ENCODE measurements at regions not wholly inside any gene's neighbourhood (a gene's known extent, or its start where the extent isn't known, plus 50 kb on each side); places are given as distances from the start of the nearest gene placed in this dataset.

- TF ChIP-seq, protein P1, sequence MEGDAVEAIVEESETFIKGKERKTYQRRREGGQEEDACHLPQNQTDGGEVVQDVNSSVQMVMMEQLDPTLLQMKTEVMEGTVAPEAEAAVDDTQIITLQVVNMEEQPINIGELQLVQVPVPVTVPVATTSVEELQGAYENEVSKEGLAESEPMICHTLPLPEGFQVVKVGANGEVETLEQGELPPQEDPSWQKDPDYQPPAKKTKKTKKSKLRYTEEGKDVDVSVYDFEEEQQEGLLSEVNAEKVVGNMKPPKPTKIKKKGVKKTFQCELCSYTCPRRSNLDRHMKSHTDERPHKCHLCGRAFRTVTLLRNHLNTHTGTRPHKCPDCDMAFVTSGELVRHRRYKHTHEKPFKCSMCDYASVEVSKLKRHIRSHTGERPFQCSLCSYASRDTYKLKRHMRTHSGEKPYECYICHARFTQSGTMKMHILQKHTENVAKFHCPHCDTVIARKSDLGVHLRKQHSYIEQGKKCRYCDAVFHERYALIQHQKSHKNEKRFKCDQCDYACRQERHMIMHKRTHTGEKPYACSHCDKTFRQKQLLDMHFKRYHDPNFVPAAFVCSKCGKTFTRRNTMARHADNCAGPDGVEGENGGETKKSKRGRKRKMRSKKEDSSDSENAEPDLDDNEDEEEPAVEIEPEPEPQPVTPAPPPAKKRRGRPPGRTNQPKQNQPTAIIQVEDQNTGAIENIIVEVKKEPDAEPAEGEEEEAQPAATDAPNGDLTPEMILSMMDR (IDR thresholded peaks at IDR 0.05; ENCODE audit: control insufficient read depth, extremely low read depth, insufficient read depth), result no peak
- no peak overlapping the region for H3K4me3 ChIP-seq (ENCODE audit: low read depth, low read length)
- no peak for DNase-seq (ENCODE audit: low read depth)
Measured at GRCh38 chr2:153394686-153395085, 83.9 kb downstream of the RPRM start.

- TF ChIP-seq, protein P1 (IDR thresholded peaks at IDR 0.05; ENCODE audit: control insufficient read depth, extremely low read depth, insufficient read depth), result no peak
- no peak overlapping the region for H3K4me3 ChIP-seq (ENCODE audit: low read depth, low read length)
- no peak for DNase-seq (ENCODE audit: low read depth)
Measured at GRCh38 chr2:153394247-153394646, 84.3 kb downstream of the RPRM start.

DNA sequence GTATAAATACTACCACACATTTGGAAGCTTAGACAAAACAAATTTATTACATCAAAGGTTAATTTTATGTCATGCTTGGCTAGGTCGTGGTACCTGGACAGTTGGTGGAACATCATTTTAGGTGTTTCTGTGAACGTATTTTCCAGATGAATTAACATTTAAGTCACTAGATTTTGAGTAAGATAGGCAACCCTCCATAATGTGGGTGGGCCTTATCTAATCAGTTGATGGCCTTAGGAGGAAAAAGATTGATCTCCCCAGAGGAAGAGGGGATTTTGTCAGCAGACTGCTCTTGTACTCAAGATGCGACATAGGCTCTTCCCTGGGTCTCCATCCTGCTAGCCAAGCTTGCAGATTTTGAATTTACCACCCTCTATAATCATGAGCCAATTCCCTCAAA is 85.0 kb downstream of the RPRM start:
- H3K4me3 ChIP-seq (ENCODE audit: low read depth, low read length), result no peak overlapping the region
- no peak for DNase-seq (ENCODE audit: low read depth)
- TF ChIP-seq, protein P1 (IDR thresholded peaks at IDR 0.05; ENCODE audit: control insufficient read depth, extremely low read depth, insufficient read depth), result no peak

- TF ChIP-seq, protein P1 (IDR thresholded peaks at IDR 0.05; ENCODE audit: control insufficient read depth, extremely low read depth, insufficient read depth), result no peak
- DNase-seq (ENCODE audit: low read depth), result no peak
- no peak overlapping the region for H3K4me3 ChIP-seq (ENCODE audit: low read depth, low read length)
Measured at GRCh38 chr2:153391131-153391530, 87.4 kb downstream of the RPRM start.

DNA sequence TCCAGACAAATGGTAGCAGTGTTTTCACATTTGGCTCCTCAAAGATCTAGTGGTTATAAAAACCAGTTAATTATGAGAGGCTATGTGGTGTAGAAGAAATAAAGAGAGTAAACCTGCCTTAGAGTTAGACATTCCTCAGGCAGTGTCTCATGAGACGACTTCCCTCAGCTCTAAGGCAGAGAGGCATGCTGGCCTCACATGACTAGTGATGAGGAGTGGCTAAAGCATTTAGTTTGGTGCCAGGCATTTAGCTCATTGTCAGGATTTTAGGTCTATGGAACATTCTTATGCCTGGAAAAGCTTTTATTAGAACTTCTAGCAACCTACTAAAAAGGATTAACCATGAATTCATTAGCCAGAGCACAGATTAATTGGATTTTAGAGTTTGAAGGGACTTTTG is 90.3 kb downstream of the RPRM start:
- H3K4me3 ChIP-seq (ENCODE audit: low read depth, low read length), result no peak overlapping the region
- TF ChIP-seq, protein P1 (IDR thresholded peaks at IDR 0.05; ENCODE audit: control insufficient read depth, extremely low read depth, insufficient read depth), result no peak
- DNase-seq (ENCODE audit: low read depth), result no peak

DNA sequence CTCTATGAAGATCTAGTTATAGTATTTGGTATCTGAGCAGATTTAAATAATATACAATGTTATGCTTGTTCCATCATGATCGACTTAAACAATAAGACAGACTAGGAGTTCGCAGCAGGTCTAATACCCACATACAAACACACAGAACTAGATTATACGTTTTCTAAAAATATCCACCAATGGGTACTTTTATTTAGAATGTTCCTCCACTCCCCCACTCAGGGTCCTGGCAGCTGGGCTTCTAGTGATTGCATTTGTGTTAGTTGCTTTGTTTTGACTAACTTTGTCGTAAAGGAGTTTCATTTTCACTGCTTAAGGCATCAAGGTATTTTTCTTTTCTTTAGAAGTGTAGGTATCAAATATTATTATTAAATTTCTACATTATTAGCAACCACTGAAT is 91.4 kb downstream of the RPRM start:
- no peak for DNase-seq (ENCODE audit: low read depth)
- no peak overlapping the region for H3K4me3 ChIP-seq (ENCODE audit: low read depth, low read length)
- TF ChIP-seq, protein P1 (IDR thresholded peaks at IDR 0.05; ENCODE audit: control insufficient read depth, extremely low read depth, insufficient read depth), result no peak

DNA sequence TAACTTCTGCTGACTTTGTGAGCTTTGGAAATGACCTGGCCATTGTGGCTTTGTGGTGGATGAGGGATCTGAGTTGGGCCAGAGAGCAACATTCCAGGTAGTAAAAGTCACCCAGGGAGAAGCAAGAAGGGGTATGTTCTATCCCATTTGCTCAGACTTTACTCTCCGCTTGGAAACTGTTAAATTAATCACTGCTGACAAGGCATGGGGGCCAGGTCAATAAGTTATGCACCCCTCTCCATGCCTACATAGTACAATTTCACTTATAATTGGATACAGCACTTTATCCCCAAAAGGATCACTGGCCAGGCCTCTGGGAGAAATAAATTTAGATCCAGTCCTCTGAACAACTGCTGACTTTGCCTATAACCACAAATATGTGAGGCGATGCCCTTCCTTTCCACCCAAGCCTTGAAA is 92.1 kb downstream of the RPRM start:
- TF ChIP-seq, protein P1 (IDR thresholded peaks at IDR 0.05; ENCODE audit: control insufficient read depth, extremely low read depth, insufficient read depth), result no peak
- no peak for DNase-seq (ENCODE audit: low read depth)
- no peak overlapping the region for H3K4me3 ChIP-seq (ENCODE audit: low read depth, low read length)
